ENCODE measurements at regions not wholly inside any gene's neighbourhood (a gene's known extent, or its start where the extent isn't known, plus 50 kb on each side); places are given as distances from the start of the nearest gene placed in this dataset.

DNA sequence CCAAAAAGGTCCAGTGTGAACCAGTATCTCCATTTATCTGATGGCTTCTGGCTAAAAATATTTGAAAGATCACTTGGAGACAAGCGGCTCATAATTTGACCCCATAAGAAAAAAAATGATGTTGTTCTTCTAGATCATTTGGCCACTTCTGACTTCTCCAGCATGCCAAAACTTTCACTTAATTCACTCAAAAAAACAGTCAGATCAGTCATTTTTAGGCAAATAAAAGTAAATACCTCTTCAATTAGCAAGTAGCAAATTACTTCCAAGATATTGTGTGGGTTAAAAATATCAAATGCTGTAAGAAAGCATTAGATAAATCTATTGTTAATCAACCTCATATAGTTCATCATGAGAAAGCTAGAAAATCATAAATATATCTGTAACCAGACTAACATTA lies 106.0 kb downstream of the ZC3H11B start:
- ChIA-PET POLR2A (no interaction called here), CTCF (no interaction called here)
- Histone ChIP-seq H3K36me3 (ENCODE audit: control insufficient read depth, insufficient read depth, low read length) (no peaks in the 10 kb centered on the region), H3K4me3 (ENCODE audit: low read depth, low read length) (no peak overlapping the region), H3K27me3 (ENCODE audit: control insufficient read depth, insufficient read depth, low read length) (0 out of 2 replicates have a peak, but pooled peaks cover 1% of the 10 kb centered on the region)
- TF ChIP-seq, protein P1, sequence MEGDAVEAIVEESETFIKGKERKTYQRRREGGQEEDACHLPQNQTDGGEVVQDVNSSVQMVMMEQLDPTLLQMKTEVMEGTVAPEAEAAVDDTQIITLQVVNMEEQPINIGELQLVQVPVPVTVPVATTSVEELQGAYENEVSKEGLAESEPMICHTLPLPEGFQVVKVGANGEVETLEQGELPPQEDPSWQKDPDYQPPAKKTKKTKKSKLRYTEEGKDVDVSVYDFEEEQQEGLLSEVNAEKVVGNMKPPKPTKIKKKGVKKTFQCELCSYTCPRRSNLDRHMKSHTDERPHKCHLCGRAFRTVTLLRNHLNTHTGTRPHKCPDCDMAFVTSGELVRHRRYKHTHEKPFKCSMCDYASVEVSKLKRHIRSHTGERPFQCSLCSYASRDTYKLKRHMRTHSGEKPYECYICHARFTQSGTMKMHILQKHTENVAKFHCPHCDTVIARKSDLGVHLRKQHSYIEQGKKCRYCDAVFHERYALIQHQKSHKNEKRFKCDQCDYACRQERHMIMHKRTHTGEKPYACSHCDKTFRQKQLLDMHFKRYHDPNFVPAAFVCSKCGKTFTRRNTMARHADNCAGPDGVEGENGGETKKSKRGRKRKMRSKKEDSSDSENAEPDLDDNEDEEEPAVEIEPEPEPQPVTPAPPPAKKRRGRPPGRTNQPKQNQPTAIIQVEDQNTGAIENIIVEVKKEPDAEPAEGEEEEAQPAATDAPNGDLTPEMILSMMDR (IDR thresholded peaks at IDR 0.05; ENCODE audit: insufficient read depth, low read depth, low read length) = no peak
- DNase-seq (ENCODE audit: low read depth) = no peak

DNA sequence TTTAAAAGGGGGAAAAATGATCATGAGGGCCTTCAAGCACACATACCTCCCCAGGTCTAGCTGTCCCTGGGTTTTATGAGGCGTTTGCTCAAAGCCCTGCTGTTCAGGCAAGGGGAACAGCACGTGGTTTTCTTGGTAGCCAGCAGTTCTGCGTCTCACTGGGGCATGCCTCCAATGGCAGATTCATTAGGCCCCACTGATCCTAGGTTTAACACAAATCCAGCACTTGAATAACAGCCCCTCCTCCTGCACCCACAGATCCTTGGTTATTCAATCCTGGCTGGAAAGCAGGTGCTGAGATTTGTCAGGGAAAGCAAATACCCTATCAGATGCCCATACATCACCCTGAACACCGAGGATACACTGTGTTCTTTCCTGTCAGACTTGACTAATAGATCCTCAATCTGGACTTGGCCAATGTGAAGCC lies 106.4 kb downstream of the ZC3H11B start:
- POLR2A ChIA-PET = no interaction called here
- CTCF ChIA-PET = no interaction called here
- TF ChIP-seq, protein P1 (IDR thresholded peaks at IDR 0.05; ENCODE audit: insufficient read depth, low read depth, low read length) = no peak

DNA sequence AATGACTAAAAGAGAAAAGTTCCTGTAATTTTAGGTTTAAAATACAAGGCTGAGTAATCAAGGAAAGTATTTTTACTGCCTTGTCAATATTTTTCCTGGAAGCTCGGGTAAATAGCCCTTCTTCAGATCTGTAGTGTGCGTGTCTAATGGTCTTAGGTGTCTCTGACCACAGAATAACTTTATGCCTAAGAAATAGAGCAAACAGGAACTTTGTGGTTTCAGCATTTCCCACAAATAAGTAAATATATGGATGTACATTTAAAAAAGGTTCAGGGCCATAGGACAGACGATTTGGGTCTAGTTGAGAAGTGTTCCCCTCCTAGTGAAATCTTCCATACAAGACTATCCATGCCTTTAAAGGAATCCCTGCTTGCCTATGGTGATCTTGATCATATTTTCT lies 107.0 kb downstream of the ZC3H11B start:
- H3K27me3 ChIP-seq (ENCODE audit: control insufficient read depth, insufficient read depth, low read length) = 0 out of 2 replicates have a peak, but pooled peaks cover 1% of the 10 kb centered on the region
- no peak for DNase-seq (ENCODE audit: low read depth)
- no peaks in the 10 kb centered on the region for H3K36me3 ChIP-seq (ENCODE audit: control insufficient read depth, insufficient read depth, low read length)
- CTCF ChIA-PET = no interaction called here
- POLR2A ChIA-PET = no interaction called here
- no peak overlapping the region for H3K4me3 ChIP-seq (ENCODE audit: low read depth, low read length)
- TF ChIP-seq, protein P1 (IDR thresholded peaks at IDR 0.05; ENCODE audit: insufficient read depth, low read depth, low read length) = no peak

More for the DNA sequence above, 106.4 kb downstream of the ZC3H11B start:
- Histone ChIP-seq H3K27me3 (ENCODE audit: control insufficient read depth, insufficient read depth, low read length) (0 out of 2 replicates have a peak, but pooled peaks cover 1% of the 10 kb centered on the region), H3K36me3 (ENCODE audit: control insufficient read depth, insufficient read depth, low read length) (no peaks in the 10 kb centered on the region), H3K4me3 (ENCODE audit: low read depth, low read length) (no peak overlapping the region)
- DNase-seq (ENCODE audit: low read depth) = no peak

DNA sequence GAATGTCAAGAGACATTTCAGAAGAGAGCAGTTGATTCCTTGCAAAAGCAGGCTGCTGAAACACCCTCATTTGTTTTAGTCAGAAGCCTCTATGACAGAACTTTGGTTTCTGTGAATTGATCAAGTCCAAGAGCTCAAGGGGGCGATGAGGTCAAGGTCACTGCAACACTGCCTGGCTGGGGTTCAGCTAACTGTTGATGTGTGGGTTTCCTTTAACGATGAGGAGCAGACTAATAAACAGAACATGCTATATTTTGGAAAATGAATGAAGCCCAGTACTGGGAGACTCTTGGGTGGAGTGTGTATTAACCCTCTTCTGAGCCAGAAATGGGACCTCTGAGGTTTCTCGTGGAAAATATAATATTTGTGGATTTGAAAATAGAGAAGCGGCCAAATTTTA lies 109.3 kb downstream of the ZC3H11B start:
- TF ChIP-seq, protein P1 (IDR thresholded peaks at IDR 0.05; ENCODE audit: insufficient read depth, low read depth, low read length) = no peak
- Histone ChIP-seq H3K4me3 (ENCODE audit: low read depth, low read length) (no peak overlapping the region), H3K27me3 (ENCODE audit: control insufficient read depth, insufficient read depth, low read length) (0 out of 2 replicates have a peak, but pooled peaks cover 1% of the 10 kb centered on the region), H3K36me3 (ENCODE audit: control insufficient read depth, insufficient read depth, low read length) (no peaks in the 10 kb centered on the region)
- ChIA-PET POLR2A (no interaction called here), CTCF (no interaction called here)
- no peak for DNase-seq (ENCODE audit: low read depth)

DNA sequence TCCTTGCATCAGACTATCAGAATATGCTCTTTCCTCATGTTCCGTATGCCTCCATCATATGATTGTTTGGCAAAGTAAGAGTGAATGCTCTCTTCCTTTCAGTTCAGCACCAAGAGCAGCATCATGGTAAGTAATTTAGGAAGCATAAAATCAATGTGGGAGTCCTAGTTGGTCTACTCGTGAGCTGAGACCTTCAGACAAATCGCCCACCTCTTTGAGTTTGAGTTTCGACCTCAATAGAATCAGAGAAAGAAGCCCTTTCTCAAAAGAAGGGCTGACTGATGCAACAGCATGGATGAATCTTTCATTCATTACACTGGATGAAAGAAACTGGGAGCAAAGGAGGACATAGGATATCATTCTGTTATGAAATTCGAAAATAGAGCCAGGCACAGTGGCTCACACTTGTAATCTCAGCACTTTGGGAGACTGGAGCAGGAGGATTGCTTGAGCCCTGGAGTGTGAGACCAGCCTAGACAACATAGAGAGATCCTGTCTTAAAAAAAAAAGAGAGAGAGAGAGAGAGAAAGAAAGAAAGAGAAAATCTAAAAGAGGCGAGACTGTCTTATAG lies 112.5 kb downstream of the ZC3H11B start:
- no peak overlapping the region for H3K4me3 ChIP-seq (ENCODE audit: low read depth, low read length)
- TF ChIP-seq, protein P1 (IDR thresholded peaks at IDR 0.05; ENCODE audit: insufficient read depth, low read depth, low read length) = no peak
- DNase-seq (ENCODE audit: low read depth) = no peak
- H3K27me3 ChIP-seq (ENCODE audit: control insufficient read depth, insufficient read depth, low read length) = no peaks in the 10 kb centered on the region
- ChIA-PET POLR2A (no interaction called here), CTCF (no interaction called here)
- no peaks in the 10 kb centered on the region for H3K36me3 ChIP-seq (ENCODE audit: control insufficient read depth, insufficient read depth, low read length)

Measured in BJ (cell line).